22Rv1 (cell line): ENCODE measurements at regions not wholly inside any gene's neighbourhood (a gene's known extent, or its start where the extent isn't known, plus 50 kb on each side); places are given as distances from the start of the nearest gene placed in this dataset.

ENCODE experiments used
- H3K27ac ChIP-seq: fragments of 450-650 bp; 2 replicates; pipeline ENCODE4 v1.5.1; 2017
- CTCF ChIP-seq: fragments of 450-650 bp; IDR thresholded peaks from 2 replicates; pipeline ENCODE4 v1.5.1; 2017; ENCODE audit warnings: mild to moderate bottlenecking
- ZFX ChIP-seq: fragments of 450-650 bp; IDR thresholded peaks from 2 replicates; pipeline ENCODE4 v1.6.1; 2017; ENCODE audit warnings: antibody characterized with exemption, borderline replicate concordance

- TF ChIP-seq CTCF (no peak), ZFX (no peak)
- no peak overlapping the region for H3K27ac ChIP-seq
Observed at GRCh38 chr1:229803626-229804217, 177.7 kb downstream of the URB2 start.

GRCh38 chr1:229808272-229808671 is 182.2 kb downstream of the URB2 start:
- TF ChIP-seq ZFX, result no peak
- TF ChIP-seq CTCF, result no peak
- no peak overlapping the region for H3K27ac ChIP-seq

GRCh38 chr1:229810140-229810539 is 184.1 kb downstream of the URB2 start:
- H3K27ac ChIP-seq, result no peak overlapping the region
- TF ChIP-seq CTCF, result no peak
- no peak for TF ChIP-seq ZFX

- H3K27ac ChIP-seq, result no peak overlapping the region
- TF ChIP-seq ZFX, result no peak
Observed at GRCh38 chr1:229810961-229811360, 184.9 kb downstream of the URB2 start.

- H3K27ac ChIP-seq, result no peak overlapping the region
- no peak for TF ChIP-seq CTCF
- TF ChIP-seq ZFX, result no peak
Observed at GRCh38 chr1:229812148-229812547, 186.1 kb downstream of the URB2 start.

GRCh38 chr1:229812693-229813092 is 186.6 kb downstream of the URB2 start:
- TF ChIP-seq CTCF (no peak), ZFX (no peak)
- no peak overlapping the region for H3K27ac ChIP-seq

GRCh38 chr1:229815076-229815475 is 189.0 kb downstream of the URB2 start:
- no peak overlapping the region for H3K27ac ChIP-seq
- no peak for TF ChIP-seq CTCF
- no peak for TF ChIP-seq ZFX

GRCh38 chr1:229815961-229816360 is 189.9 kb downstream of the URB2 start:
- H3K27ac ChIP-seq, result no peak overlapping the region
- no peak for TF ChIP-seq CTCF
- TF ChIP-seq ZFX, result no peak
